Activated CD4-positive, alpha-beta T cell treated with anti-CD3 and anti-CD28 coated beads, Interleukin-2, Interleukin-6, amounts not matched to agents 100 ng/mL and 50 ng/mL, durations not matched to agents 16 hours and 8 hours (primary cell): ENCODE measurements at regions not wholly inside any gene's neighbourhood (a gene's known extent, or its start where the extent isn't known, plus 50 kb on each side); places are given as distances from the start of the nearest gene placed in this dataset.
"Not testable (repeated sequence)": the region's sequence is repeated elsewhere in the genome, so short reads cannot be mapped to it uniquely, and the experiment has no call there.

Source experiments
- DNase-seq: peaks from one replicate; pipeline ENCODE4 v3.0.0-alpha.2; 2020

DNA sequence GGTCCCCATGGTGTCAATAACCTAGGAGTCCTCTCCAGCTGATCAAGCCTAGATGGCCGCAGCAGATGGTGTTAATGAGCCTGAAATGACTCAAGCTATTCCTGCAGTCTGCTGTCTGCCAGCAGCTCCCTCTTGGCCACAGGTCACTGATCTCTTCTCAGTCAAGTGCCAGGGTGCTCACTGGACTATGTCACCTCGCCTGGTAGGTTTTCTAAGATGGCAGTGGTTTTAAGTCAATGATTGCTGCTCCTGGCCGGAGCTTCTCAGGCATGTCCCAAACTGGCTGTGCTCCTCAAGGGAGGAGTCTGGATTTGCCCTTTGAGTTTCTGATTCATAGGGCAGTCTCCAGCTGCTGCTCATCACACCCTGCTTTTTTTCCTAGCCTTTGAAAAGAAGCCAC, 58.6 kb upstream of the SHISA6 start:
- no peak for DNase-seq

DNA sequence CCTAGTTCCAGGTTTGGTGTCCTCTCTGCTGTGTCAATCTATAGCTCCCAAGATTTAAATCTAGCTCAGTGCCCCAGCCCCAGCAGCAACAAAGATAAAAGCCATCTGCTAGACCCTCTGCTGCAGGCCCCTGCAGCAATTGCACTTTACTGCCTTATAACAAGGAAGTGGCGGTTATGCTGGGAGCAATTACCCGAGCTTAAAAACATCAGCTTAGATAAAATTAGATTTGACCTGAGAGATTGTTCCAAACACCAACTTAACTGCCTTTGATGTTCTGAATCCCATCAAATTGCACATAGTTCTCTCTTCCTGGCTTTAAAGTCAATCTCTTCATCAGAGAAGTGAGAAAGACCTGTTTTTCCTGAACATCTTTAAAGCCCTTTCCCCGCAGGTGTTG, 62.4 kb upstream of the SHISA6 start:
- no peak for DNase-seq

DNA sequence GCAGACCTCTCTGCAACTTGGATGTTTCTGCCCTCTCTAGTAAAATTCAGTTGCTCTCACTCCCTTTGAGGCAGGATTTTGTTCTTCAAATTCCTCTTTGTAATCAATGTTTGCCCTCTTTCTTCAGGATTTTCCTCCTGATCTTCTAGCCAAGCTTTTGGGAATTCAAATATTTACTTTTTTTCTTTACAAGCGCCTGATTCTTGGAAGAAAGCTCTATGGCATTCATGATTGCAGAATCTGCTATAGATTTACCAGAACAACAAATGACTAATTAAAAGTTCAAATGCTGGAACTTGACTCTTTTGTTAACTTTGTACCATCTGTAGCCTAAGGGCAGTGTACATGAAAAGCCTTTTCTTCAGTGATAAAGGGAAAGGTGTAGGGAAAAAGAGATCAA, 63.7 kb upstream of the SHISA6 start:
- no peak for DNase-seq

DNA sequence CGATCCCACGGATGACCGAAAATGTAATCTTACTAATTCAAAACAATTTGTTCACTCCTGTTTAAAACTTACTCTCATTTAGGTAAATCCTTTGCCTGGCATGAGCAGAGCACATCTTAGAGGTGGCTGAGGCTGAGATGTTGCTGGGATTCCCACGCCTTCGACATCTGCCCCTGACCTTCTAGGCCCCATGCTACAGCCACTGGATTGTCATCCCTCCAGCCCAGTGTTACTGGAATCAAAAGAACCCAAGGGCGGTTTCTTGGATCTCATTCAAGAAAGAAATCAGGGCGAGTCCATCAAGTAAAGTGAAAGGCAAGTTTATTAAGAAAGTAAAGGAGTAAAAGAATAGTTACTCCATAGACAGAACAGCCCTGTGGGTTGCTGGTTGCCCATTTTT, 64.5 kb upstream of the SHISA6 start:
- no peak for DNase-seq

DNA sequence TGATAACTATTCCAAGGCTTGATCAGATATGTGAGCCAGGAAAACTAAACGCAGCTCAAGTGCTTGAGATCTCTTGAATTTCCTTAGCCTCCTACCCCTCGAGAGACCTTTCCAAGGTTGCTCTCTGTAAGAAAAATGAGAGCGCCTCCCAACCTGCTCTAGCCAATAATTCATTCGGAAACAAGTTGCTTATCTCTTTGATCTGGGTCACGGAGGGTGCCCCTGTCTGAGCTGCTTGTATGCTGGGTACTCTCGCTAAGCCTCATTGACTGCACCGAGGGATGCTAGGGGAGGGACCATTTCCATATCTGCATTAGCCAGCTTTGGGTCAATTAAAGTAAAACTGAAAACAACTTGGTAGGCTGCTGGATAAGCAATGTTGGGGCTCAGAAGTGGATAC, 70.1 kb upstream of the SHISA6 start:
- no peak for DNase-seq

DNA sequence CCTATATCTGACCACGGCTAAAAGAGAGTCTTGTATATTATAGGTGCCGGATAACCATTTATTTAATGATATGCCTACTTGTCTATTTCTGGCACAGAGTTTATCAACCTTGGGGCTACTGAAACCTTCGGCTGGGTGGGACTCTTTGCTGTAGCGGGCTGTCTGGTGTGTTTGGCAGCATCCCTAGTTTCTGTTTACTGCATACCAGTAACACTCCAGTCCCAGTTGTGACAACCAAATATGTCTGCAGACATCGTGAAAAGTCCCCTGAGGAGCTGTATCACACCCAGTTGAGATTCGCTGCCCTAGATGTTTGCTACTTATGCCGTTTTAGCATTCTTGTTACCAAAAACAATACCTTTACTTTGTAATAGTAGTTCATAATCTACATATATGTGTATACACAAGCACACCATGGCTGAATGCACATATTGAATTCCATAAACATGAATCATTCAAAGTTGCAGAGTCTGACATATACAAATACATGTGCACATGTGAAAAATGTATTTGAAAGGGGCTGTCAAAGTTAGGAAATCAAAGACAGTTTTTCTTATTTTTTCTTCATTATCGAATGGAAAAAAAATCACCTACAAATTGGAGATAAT, 89.1 kb upstream of the SHISA6 start:
- no peak for DNase-seq

DNA sequence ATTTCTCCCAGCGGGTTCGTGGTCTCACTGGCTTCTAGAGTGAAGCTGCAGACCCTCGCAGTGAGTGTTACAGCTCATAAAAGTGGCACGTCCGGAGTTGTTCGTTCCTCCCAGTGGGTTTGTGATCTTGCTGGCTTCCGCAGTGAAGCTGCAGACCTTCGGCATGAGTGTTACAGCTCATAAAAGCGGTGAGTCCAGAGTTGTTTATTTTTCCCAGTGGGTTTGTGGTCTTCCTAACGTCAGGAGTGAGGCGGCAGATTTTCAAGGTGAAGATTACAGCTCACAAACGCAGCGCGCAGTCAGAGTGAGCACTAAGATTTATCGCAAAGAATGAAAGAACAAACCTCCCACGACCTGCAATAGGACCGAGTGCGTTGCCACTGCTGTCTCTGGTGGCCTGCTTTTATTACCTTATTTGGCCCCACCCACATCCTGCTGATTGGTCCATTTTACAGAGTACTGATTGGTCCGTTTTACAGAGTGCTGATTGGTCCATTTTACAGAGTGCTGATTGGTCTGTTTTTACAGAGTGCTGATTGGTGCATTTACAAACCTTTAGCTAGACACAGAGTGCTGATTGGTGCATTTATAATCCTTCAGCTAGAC, 90.0 kb upstream of the SHISA6 start:
- not testable (repeated sequence) for DNase-seq

DNA sequence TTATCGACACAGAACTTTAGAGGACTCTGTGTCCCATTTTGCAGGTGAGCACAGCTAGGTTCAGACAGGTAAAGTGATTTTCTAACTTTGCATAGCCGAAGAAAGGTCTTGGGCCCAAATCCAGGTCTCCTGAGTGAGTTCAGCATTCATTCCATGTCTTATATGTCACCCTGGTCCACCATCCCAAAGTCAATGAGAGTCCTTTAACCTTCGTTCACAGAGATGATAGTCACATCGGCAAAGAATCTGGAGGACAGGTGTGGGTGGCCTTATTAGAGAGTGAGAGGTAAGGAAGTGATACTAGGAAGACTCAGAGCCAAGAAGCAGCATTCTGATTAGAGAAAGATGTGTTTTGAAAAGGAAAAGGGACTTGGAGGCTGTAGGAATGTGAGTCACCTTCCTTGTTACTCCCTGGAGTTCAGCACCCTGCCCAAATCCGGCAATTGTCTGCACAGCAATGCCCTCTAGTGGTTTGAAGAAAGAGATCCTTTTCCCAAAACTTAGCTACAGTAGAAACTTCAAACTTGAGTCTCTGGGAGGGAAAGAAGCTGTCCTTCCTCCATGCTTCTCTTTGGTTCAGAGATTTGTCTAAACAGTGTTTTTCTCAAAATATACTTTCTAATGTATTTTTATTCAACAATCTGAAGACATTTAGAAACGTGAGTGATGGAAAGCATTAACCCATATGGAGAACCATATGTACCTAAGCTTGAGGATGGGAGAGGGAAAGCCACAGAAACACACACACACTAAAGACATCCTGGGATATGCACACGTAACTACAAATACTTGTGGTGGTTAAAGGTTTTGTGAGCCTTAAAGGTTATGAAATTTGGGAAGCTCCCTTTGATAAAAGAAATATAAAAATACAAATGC, 96.4 kb upstream of the SHISA6 start:
- DNase-seq: peak; percentile 32

DNA sequence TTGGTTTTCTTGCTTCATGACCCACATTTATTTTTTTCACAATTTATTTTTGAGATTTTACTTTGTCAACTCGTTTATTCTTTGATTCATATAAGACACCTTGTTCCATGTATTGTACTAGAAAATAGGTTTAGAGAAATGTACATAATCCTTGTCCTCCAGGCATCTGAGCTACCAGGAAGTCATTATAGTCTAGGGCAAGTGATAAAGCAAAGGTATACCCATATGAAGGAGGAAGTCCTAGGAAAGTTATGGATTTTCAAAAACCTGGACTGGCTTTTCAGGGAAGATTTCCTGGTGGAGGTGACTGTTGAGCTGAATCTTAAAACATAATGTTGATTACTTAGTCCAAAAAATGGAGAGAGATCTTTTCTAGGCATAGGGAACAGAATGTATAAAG, 98.8 kb upstream of the SHISA6 start:
- DNase-seq: no peak

DNA sequence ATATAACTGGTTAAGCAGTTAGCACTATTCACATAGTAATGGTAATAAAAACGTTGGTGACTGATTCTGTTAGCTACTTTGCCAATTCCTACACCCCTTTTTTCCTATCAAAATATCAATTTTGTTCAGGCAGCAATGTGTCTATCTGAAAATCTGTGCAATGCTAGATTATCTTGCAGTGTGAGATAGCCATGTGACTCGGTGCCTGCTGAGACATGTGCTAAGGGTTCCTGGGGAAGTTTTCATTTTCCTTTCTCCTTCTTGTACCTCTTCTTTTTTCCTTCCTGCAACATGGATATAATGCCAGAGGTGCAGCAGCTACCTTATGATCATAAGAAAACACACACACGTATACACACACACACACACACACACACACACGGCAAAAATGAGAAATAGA, 100.5 kb upstream of the SHISA6 start:
- DNase-seq: no peak

DNA sequence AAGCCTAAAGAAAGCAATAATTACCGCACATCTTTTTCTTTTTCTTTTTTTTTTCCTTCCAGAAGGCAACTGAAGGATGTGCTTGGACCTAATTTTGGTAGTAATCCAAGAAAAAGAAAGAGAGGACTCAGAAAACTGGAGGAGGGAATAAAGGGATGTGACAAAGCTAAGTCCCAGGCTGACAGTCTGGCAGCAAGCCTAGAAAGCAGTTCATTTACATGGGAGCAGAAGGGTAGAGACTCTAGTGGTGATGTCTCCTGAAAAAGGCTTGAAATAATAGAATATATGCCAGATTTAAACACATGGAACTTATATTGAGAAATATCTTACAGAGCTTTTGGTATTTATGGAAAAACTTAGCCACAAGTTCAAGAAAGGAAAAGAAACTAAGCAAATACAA, 101.0 kb upstream of the SHISA6 start:
- DNase-seq: no peak

DNA sequence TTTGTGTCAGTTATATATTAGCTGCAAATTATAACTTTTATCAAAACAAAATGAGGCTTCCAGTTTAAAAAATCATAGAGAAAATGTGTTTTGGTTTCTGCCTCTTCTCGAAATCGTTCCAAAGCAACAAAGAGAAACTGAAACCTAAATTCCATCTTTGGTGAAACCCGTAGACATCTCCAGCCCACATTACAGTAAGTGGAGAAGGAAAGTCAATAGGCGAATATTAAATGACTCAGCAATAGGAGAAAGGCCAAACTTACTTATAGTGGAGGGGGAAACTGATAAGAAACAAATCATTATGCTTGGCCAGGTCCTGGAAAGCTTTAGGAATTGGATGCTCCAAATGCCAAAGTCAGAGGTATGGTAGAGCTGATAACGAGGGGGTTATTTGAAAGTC, 103.0 kb upstream of the SHISA6 start:
- DNase-seq: no peak

DNA sequence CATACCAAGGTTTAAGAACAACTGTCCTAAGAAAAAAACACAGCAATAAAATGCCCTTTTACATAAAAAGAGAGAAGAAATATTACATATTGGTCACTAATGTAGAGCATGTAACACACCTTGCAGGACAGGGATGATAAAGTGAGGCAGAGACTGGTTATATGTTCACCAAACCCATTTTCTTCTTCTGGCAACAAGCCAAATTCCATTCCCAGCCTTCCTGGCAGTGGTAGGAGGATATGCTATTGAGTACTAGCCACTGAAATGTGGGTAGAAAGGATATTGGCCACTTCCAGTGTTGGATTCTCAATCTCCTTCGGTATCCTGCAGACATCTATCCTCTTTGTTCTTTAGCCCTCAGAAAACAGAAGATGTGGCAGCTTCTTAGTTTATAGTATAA, 105.2 kb upstream of the SHISA6 start:
- DNase-seq: no peak

DNA sequence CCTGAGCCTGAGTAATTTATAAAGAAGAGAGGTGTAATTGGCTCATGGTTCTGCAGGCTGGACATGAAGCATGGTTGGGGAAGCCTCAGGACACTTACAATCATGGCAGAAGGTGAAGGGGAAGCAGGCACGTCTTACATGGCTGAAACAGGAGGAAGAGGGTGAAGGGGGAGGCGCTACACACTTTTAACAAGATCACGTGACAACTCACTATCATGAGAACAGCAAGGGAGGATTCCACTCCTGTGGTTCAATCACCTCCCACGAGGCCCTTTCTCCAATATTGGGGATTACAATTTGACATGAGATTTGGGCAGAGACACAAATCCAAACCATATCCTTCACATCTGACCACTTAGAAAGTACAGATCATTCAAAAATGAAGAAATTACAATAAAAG, 110.6 kb upstream of the SHISA6 start:
- no peak for DNase-seq

DNA sequence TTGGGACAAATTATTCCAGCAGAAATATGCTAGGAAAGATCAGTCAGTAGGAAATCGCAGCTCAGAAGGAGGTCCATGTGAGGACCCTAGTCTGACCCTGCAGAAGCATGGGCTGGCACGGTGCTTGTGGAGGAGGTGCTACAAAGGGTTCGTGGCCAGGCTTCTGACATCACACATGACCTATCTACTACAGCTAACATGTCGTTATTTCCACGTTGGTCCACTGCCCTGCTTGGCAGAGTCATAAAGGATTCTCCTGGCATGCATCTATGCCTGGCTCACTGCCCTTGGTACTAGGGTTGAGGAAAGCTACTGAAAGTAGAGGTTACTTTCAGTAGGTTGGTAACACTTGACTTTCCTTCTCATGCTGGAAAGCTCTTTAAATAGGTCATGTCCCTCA, 118.1 kb upstream of the SHISA6 start:
- no peak for DNase-seq

DNA sequence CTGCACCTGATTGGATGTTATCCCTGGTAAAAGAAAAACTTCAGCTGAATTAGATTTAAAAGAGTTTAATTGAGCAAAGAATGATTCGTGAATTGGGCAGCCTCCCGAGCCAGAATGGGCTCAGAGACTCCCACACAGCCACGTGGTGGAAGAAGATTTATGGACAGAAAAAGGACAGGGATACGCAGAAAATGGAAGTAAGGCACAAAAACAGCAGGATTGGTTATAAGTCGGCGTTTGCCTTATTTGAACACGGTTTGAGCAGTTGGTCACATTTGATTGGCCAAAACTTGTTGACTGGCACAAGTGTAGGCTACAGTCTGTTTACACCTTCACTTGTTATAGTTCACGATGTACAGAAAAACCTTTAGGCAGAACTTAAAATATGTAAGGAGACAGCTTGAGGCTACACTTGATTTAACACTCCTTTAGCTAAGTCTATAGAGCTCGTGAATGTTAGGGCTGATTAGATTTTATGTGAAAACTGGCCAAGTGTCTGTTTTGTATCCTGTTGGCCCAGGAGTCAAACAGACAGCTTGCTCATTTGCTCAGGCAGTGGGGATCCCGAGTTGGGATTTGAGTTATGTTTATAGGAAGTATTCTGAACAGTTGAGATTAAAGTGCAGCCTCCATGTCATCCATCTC, 119.5 kb upstream of the SHISA6 start:
- no peak for DNase-seq

DNA sequence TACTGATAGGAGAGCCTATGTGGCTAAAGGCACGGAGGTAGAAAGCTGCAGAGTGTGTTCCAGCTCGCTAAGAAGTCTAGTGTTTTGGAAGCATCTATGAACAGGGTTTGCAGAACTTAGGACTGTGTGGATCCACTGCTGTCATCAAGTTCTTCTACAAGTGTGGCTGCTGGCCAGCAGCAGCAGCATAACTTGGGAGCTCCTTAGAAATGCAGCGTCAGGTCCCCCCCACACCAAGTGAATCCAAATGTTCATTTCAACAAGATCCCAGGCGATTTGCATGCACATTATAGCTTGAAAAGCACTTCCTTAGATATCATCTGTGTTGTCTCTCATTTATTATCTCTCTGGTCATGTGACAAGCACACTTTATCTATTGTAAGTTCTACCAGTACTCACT, 131.9 kb upstream of the SHISA6 start:
- no peak for DNase-seq

DNA sequence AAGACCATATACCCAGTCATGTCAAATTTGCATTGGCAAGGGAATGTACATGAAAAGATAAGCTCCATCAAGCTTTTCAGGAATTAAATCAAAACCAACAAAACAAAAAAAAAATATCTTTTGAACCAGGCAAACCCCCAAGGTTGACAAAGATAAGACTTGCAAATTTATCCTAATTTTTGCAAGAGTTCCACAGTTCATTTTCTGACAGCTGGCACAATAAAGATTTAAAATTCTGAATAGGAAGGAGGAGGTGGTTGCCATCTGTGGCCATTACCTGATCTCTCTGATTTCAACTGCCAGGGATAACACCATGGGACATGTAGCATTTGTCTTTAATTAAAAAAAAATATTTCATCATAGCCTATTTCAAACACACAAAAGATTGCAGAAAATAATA, 135.9 kb upstream of the SHISA6 start:
- no peak for DNase-seq

DNA sequence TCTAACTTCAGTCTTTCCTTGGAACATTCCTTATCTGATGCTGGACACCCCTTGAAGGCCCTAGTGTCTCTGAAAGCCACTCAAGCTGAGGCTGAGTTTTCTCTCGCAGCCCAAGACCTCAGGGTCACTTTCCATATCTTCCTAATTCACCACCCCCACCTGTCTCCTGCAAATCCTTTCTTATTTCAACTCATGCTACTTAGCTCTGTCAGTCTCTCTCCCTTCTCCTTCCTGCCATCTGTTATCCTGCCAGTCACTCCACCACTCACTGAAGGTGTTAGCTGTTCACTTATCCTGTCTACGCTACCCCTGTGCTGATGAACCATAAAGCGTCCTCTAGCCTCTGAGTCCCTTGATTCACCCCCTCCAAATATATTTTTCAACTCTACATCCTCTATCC, 143.9 kb upstream of the SHISA6 start:
- DNase-seq: no peak

DNA sequence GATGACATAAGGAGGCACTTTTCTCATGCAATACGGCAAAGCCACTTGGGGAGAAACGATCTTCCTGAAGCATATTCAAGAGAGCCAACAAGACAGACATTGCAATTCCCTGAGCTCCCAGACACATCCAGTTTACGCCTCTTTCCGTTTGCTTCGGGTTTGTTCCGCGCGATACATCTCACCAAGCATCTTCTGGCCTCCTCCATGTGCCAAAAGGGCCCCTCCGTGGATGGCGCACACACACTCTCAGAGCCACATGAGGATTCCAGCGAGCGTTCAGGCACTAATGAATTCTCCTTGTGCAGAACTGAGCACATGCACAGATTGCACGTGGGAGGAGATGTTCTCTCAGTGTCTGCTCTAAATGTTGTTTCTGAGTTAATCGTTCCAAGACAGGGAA, 146.7 kb upstream of the SHISA6 start:
- no peak for DNase-seq

DNA sequence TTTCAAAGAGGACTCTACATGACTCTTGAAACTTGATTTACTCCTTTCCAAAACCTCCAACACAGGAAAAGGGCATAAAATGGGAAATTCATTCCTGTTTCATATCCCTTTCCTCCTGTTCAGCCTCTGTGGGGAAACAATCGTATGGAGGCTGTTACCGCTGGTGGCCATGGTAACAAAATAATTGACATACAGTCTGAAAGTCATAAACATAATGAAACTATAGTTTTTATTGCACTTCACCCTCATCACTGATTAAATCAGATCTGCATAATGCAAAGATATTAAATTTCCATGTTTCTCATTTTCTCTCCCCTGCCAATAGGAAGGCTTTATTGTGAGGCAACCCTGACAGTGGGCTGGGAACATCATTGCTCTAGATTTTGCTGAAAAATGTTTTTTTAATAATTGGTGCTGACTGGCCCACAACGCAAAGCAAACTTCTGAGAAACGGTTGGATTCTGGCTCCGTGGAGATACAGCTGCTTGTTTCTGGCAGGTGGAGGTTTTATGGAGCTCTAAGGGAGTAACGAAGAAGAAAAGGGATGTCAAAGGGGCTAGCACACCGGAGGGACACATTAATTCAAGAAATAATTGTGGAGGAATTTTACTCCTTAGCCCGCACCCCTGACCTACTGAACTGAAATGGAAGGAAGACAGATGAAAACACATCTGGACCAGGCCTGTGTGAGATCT, 154.2 kb upstream of the SHISA6 start:
- DNase-seq: no peak

DNA sequence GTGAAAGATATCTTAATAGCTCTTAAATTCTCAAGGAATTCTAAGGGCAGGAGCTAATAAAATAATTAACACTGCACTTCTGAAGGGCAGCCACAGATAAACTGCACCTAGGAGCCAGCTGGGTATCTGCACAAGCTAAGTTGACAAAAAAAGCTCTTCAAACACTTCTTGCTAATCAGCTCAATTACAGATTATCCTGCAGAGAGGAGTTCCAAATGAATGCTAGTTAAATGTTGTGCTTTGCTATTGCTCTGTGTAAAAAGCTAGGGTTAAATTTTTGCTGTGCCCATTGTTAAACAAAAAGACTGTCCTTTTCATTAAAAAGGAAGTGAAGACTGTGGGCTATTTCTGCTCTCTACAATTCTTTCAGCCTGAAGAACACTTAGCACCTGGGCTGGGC, 158.5 kb upstream of the SHISA6 start:
- no peak for DNase-seq

DNA sequence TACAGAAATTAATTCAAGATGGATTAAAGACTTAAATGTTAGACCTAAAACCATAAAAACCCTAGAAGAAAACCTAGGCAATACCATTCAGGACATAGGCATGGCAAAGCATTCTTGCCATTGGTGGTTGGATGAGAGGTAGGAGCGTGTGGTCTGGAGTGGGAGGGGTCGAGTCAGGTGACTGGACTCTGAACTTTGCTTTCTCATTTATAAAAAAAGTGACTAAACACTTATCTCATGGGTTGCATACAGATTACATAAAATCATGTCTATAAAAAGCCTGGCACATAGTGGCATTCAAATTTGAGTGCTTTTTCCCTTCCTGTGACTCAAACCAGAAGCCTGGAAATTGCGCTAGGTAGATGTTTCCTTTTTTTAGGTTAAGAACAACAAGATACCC, 159.7 kb upstream of the SHISA6 start:
- no peak for DNase-seq
